NCI-H1436 (cell line): ENCODE measurements at regions not wholly inside any gene's neighbourhood (a gene's known extent, or its start where the extent isn't known, plus 50 kb on each side); places are given as distances from the start of the nearest gene placed in this dataset.

Source experiments
- DNase-seq: peaks from one replicate; lab custom pipeline; 2025; lab: John Stamatoyannopoulos, UW

- DNase-seq = no peak
Observed at GRCh38 chr1:218526198-218526580, 181.1 kb downstream of the TGFB2 start.

- no peak for DNase-seq
Observed at GRCh38 chr1:218527737-218528136, 182.6 kb downstream of the TGFB2 start.

- DNase-seq = no peak
Observed at GRCh38 chr1:218529646-218530300, 184.6 kb downstream of the TGFB2 start.

GRCh38 chr1:218531936-218532335 lies 186.8 kb downstream of the TGFB2 start:
- no peak for DNase-seq

- no peak for DNase-seq
Observed at GRCh38 chr1:218536296-218536986, 191.3 kb downstream of the TGFB2 start.

- no peak for DNase-seq
Observed at GRCh38 chr1:218537122-218537913, 192.2 kb downstream of the TGFB2 start.

- no peak for DNase-seq
Observed at GRCh38 chr1:218538341-218538740, 193.2 kb downstream of the TGFB2 start.

- no peak for DNase-seq
Observed at GRCh38 chr1:218546314-218546713, 201.2 kb downstream of the TGFB2 start.

- DNase-seq = no peak
Observed at GRCh38 chr1:218547957-218548730, 203.0 kb downstream of the TGFB2 start.

- DNase-seq = no peak
Observed at GRCh38 chr1:218548764-218549163, 203.6 kb downstream of the TGFB2 start.

- no peak for DNase-seq
Observed at GRCh38 chr1:218553197-218553596, 208.1 kb downstream of the TGFB2 start.

- no peak for DNase-seq
Observed at GRCh38 chr1:218556016-218556415, 210.9 kb downstream of the TGFB2 start.

GRCh38 chr1:218557731-218558130 lies 212.6 kb downstream of the TGFB2 start:
- peak; percentile 71 for DNase-seq

GRCh38 chr1:218558271-218558810 lies 213.2 kb downstream of the TGFB2 start:
- no peak for DNase-seq

GRCh38 chr1:218565377-218565776 lies 220.2 kb downstream of the TGFB2 start:
- DNase-seq = peak; percentile 72

- no peak for DNase-seq
Observed at GRCh38 chr1:218568962-218569550, 223.9 kb downstream of the TGFB2 start.

- no peak for DNase-seq
Observed at GRCh38 chr1:218570456-218570855, 225.3 kb downstream of the TGFB2 start.

GRCh38 chr1:218571491-218571890 lies 226.4 kb downstream of the TGFB2 start:
- no peak for DNase-seq

- DNase-seq = no peak
Observed at GRCh38 chr1:218572050-218572449, 226.9 kb downstream of the TGFB2 start.

- DNase-seq = no peak
Observed at GRCh38 chr1:218573925-218574324, 228.8 kb downstream of the TGFB2 start.

- DNase-seq = no peak
Observed at GRCh38 chr1:218575079-218575478, 229.9 kb downstream of the TGFB2 start.

GRCh38 chr1:218575856-218576255 lies 230.7 kb downstream of the TGFB2 start:
- no peak for DNase-seq
